HS-27A (cell line): ENCODE measurements at regions not wholly inside any gene's neighbourhood (a gene's known extent, or its start where the extent isn't known, plus 50 kb on each side); places are given as distances from the start of the nearest gene placed in this dataset.
A peak's percentile ranks its signal among the peaks of the same experiment; 100 is the strongest.

ENCODE experiments used
- DNase-seq: peaks from one replicate; pipeline ENCODE4 v3.0.0-alpha.2; 2012; ENCODE audit warnings: low read depth, missing footprints

DNA sequence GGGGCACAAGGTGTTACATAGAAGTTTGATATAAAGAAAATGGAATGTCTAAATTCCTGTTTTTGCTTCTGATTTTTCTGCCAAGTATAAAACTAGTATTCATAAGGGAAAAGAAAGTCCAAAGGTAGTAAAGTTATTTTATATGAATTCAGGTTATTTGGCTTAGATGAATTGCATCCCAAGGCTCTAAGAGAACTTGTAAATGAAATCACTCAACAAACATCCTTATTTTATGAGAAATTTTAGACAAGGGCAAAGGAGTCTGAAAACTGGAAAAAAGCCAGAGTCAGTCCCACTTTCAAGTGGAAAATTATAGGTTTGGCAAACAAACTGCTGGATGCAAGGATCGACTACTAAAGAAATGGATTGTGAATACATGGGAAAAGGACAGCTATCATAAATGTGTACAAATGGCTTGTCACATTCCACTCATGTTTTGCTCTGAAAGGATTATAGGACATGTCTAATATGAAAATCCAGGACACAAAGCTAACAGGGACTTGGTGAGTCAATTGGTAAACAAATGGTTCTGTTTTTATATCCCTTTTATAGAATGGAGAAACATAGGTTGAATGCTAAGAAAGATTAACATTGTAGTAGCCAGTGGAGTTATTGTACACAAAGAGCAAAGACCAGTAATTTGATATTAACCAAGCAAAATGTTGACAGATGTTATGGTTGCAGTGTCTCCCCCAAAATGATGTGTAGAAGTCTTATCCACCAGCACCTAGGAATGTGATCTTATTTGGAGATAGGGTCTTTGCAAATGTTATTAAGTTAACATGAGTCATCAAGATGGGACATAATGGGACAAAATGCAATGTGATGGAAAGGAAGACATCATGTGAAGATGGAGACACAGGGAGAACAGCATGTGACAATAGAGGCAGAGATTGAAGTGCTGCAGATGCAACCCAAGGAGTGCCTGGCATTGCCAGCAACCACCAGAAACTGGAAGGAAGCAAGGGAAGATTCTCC is 495.7 kb downstream of the TLE1 start:
- DNase-seq = no peak

DNA sequence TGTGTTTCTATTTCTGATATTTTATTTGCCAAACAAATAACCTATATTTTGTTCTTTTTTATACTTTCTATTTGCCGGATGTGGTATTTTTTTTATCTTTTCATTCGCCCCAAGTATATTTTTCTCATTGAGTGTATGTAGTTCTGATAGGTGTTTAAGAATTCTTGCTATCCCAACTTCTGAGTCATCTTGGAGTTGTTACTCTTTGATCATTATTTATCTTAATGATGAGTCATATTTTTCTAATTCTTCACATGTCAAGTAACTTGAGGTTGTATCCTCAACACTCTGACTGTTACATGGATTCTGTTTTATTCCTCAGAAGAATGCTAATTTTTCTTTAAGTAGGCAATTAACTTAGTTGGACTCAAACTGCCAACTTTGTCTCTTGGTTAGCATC is 498.1 kb downstream of the TLE1 start:
- DNase-seq = no peak

DNA sequence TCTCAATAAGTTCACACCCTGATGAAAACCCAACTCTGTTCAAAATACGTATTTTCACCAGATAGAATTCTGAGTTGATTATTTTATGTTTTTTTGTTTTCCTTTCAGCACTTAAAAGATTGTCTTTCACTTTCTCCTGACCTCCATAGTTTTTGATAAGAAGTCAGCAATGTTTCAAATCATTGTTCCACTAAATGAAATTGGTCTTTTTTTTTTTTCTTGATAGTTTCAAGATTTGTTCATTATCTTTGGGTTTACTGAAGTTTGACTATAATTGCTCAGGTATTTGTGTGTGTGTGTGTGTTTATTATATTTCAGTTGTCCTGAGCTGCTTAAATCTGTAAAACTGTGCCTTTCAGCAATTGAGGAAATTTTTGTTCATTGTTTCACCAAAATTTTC is 498.7 kb downstream of the TLE1 start:
- no peak for DNase-seq

DNA sequence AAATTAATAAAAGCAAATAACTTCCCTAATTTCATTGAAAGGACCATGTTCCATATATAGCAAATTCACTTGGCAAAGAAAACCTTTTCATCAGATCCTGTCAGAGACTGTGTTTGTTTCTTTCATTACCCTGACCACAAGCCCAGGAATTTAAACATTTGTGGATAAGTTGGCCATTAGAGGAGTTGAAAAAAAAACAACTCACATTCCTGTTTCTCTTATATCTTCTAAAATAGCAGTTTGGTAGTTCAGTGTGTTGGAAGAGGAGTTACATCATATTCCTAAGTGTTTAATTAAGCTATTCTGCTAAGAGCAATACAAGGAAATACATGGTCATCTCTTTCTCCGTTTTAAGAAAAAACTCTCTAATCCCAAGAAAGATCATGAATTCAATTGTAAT is 505.6 kb downstream of the TLE1 start:
- no peak for DNase-seq

DNA sequence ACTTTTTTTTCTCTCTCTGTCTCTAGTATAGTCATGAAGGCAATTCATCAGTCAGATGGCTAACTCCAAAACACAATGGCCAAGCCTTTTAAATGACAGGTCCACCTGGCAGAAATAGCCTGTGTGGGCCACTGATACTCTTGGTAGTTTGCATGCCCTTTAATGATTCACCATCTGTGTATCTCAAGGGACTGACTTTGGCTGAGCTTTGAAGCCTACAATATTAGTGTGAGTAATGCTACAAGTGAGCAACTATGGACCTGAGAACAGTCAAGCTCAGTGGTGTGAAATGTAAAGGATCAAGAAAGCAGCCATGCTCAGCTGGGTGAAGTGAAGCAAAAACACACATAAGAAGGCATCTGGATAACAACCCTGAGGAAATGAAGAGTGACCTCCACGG is 506.9 kb downstream of the TLE1 start:
- DNase-seq = peak; percentile 3

DNA sequence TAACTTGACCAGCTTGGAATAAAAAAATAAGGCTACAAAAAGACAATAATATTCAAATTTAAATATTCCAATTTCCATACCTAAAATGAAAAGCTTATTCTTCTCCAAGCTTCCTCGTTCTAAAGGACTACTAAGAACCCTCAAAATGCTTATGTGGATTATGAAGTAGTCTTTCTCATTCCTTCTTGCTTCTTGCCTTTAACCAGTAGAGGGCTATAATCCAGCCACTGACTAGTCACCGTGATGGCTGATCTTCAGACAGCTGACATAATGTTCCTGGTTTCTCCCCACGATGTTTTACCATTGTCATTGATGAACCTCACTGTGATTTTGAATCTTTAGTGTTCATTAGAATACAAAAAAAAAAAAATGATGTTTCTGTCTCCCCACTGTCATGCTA is 515.3 kb downstream of the TLE1 start:
- DNase-seq = no peak

DNA sequence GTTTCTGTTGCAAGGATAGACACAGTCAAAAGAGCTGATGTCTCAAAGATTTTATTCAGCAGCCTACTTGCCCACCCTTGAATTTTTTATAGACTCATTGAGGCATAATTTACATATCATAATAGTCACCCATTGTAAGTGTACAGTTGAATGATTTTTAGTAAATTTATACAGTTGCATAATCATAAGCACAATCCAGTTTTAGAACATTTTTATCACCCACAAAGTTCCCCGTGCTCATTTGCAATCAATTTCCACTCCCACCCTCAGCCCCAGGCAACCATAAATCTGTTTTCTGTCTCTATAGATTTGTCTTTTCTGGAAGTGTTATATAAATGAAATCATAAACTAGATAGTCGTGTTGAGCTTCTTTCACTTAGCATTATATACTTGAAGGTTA is 517.7 kb downstream of the TLE1 start:
- no peak for DNase-seq

DNA sequence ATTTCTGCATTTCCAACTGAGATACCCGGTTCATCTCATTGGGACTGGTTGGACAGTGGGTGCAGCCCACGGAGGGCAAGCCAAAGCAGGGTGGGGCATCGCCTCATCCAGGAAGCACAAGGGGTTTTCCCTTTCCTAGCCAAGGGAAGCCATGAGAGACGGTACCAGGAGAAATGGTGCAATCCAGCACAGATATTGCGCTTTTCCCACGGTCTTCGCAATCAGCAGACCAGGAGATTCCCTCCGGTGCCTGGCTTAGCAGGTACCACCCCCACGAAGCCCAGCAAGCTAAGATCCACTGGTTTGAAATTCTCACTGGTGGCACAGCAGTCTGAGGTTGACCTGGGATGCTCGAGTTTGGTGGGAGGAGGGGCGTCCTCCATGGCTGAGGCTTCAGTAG is 527.0 kb downstream of the TLE1 start:
- no peak for DNase-seq

DNA sequence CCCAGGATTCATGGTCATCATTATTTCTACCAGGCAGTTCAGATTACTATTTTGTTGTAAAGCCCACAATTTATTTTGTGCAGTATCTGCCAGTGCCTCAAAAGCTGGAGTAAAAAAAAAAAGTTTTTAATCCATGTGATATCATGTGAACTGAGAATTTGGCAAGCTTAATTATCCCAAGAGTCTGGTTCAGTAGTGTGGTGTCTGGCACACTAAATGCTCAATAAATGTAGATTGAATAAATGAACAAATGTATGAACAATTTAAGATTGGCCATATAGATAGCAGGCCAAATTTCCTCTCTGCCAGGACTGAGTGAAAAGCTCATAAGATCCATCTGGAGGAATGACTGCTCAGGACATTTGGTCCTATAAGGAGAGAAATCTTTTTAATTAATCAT is 533.0 kb downstream of the TLE1 start:
- DNase-seq = no peak

DNA sequence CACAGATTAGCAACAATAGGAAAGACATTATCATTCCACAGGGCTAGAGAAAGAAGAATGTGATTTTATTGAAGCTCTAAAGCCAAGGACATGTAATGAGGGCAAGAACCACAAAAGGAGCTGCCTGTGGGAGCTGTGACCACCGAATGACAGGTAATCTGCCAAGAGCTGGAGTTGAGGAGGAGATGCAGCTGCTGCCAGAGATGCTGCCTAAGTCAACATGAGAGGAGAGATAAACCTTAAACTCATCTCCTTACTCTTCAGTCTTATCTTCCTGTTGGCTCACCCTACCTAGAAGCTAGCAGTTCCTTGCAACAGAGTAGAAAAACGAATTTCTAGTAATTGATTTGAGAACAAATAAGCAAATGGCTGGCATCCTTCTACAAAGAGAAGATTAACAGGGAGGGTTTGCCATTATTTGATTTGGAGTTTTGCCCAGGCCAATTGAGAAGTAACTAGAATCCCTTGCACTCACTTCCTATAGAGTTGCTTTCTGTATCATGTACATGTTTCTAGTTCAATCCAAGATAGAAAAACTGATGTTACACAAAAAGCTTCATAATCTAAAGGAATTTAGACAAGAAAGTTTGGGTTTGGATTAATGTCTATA is 539.2 kb downstream of the TLE1 start:
- no peak for DNase-seq

DNA sequence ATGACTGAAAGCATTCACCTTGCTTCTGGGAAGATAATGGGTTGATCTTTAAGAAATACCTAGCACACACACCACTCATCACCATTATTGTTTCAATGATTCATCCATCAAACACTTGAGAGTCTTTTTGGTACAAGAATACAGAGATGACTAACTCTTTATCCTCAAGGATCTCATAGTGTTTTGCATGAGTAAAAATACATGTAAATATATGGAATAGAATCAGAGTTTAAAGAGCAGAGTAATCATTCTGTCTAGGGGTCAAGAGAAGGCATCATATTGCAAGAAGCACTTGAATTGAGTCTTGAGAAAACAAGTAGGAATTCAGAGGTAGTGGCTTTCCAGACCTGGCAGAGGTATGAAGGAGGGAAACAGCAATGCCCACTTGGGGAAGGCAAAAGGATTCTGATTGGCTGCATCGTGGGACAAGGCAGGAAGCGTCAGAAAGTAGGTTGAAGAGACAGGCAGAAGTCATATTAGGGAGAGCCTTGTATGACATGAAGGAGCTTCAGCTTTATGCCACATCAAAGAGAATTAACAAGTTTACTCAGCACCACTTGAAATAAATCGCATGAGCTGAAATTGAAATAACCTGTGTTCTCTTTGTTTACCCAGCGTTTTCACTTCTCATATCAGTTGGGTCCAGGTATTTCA is 542.5 kb downstream of the TLE1 start:
- DNase-seq = no peak

DNA sequence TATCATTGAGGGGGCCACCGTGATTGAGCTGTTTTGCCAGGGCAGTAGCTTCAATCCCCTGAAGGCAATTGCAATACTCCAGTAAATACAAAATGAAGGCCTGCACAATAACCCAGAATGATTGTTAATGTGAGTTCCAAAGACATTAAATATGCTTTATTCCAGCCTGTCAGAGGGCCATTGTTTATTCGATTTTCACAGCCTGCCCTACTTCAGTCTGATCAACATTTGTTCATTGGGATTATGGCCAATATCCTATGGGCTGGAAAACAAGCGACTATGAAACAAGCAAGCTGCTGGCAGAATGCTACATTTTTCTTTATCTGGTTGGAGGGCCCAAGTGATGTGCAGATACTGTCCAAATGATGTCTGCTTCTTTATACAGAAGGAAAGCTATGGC is 543.1 kb downstream of the TLE1 start:
- no peak for DNase-seq

DNA sequence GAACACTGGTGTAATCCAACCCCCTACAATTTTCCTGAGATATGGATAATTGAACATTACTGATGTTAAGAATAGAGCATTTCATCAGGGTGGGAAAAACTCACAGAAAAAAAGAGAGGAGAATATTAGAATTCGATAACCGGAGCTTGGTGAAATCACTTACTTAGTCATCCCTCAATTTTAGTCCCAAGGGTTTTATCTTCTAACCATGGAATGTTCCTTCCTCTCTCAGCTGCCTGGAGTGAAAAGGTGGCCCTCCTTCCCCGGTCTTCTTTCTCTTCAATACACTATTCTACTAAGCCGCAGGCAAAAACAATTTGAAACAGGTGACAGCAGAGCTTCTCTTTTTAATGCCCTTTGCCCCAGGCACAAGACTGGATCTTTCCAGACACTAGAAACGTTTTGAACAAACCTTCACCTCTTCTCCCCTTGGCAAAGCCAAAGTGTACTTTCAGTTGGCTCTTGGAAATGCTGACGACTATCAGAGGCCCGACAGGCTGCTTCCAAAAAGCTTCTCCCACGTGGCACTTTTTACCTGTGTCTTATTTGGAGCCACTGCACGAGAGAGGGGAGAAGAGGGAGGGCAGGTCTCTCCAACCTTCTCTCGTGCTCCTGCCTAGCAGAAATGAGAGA is 543.9 kb downstream of the TLE1 start:
- DNase-seq = no peak

DNA sequence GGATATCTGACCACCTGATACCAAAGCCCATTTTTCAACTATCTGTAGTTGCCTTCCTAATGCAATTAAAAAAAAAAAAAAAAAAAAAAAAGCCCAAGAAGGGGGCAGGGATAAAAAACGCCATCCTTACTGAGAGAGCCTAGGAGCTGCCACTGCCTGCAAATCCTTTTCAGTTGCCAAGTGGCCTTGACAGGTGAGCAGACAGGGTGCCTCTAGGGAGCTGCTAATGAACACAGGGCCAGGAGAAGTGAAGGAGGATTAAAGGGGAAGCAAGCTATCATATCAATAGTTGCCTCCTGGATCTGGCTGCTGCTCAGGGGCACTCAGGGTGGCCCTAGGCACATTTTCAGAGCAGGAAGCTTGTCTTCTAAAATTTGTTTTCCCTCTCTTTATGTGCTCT is 547.4 kb downstream of the TLE1 start:
- no peak for DNase-seq

DNA sequence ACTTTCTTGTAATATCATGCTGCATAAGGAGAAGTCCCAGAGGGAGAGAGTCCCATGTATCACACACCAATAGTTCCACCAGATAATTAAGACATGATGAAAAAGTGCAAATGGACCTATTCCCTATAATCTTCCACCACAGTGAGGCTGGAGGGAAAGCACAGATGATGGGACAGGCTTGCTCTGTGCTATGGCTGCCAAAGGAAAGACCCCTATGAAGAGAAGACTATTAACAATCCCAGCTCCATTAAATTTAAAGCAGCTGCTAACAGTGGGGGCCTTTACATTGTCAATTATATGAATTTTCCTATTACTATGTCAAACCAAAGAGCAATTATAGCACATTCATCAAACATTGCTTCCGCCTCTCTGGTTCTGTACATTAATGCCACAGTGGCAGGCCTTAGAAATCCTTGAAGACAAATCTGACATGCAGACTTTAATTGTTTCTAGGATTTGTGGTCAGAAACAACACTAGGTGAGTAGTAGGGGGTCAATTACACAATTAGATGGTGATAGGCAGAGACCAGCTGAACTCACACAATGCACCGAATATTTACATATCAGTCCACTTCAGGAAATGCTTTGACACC is 551.3 kb downstream of the TLE1 start:
- DNase-seq = no peak

DNA sequence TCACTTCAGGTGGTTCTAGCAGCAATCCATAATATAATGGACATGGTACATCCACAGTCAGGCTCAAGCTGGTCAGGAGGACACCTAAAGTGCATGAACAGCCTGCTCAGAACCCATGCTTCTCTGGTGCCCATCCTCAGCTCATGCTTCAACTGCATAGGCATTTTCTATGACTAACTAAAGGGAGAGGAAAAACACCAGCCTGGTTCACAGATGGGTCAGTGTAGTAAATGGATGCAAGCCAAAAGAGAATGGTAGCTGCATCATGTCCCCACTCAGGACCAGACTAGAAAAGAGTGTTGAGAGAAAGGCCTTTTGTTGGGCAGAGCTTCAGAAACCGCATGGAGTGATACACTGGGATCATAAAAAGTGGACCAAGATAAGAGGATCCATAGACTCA is 556.6 kb downstream of the TLE1 start:
- no peak for DNase-seq

DNA sequence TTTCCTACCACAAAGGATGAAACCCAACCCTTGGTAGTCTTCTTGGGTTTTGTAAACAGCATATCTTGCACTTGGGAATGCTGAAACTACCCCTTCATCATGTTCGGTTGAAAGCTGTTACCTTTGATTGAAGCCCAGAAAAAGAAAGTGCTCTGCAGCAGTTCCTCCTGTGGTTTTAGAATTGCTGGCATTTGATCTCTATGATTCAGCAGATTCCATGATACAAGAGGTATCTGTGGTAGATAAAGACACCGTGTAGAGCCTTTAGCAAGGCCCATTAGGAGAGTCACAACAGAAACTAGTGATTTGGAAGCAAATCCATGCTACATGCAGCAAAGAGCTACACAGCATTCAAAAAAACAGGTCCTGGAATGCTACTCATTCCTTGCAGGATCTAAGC is 557.0 kb downstream of the TLE1 start:
- no peak for DNase-seq

DNA sequence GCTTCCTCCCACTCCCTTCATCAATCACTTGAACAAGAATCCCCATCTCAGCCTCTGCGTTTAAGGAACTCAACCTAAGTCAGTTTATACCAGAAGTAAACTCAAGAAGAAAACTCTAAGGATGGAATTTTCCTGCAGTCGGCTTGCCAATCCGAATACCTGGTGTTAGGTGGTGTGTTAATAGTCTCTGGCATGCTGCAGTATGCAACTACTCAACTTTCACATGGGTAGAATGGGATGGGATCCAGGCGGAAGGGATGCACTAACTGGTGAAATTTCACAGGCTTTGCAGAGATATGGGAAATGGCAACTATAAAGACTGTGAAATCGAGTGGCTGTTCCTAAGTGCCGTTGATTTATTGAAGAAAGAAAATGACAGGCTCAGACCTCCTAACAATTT is 560.6 kb downstream of the TLE1 start:
- DNase-seq = no peak

DNA sequence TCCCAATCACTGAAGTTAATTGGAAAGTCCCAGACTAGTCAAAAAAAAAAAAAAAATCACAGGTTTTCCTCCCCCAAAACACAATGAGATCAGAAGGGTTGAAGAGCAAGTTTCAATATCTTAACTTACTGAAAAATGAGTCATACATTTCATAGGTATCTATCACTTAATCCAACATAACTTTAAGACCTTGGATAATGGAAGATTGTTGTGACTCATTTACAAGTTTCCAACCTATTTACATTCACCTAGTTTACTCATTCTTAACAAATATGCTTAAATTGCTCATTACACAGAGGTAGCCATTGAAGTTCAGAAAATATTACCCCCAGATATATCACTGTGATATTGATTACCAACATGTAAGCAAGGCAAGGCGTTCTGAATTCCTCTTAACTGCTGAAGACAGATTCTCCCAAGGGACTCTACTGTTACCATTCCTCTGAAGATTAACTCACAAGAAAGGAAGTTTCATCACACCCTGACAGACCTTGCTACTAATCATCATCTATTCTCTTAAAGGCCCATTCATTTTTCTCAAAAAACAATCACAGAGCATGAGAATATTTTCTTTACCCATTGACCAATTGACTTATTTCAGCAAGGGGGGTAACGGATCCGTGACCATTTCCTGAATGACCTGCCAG is 563.8 kb downstream of the TLE1 start:
- no peak for DNase-seq

DNA sequence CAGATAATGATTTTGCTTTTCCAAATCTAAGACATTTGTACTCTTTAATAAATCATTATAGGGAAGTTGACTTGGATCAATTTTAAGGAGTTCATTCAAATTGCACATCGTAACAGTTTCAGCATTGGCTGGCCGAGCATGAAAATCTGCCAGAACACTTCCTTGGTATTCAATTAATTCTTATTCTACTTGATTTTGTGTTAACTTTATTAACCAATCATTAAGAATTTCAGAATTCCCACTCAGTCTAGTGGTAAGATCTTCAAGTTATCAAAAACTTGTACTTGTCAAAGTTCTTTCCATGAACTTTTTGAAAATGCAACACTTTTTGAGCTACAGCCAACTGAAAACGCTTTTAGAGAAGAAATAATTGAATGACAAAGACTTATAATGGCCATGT is 565.8 kb downstream of the TLE1 start:
- no peak for DNase-seq

DNA sequence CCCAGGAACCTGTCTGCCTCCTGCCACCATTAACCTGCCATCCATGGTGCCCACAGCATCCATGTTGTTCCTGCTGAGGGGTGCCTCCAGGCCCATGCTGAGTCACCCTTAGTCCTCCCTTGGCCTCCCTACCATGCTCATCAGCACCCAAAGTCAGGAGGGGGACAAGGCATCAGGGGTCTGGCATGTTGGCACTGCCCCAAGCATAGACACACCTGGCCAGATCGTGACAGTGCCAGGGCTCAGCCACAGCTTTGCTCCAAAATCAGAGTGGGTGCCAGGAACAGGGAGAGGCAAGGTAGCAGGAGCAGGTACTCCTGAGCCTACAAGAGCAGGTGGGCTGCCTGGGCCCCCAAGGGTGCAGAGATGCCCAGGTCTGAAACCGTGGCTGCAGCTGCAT is 566.6 kb downstream of the TLE1 start:
- DNase-seq = no peak

DNA sequence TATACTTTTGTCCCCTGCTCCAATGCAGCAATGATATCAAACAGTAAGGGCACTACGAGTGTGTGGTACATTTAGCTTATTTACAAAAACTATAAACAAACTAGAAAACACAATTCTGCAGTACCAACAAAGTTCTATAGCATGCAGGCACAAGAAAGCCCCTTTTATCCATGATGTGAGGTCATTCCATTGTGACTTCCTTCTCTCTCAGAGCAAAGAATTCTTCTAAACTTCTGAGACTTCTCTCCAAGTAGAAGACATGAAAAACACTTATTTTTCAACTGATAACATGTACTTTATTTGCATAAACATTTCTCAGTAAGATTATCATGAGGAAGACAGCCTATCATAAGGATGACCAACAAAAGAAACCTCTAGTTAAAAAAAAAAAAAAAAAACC is 569.8 kb downstream of the TLE1 start:
- DNase-seq = no peak
